Calu3 (cell line): ENCODE measurements at regions not wholly inside any gene's neighbourhood (a gene's known extent, or its start where the extent isn't known, plus 50 kb on each side); places are given as distances from the start of the nearest gene placed in this dataset.

ENCODE experiments used
- BruUV-seq: library from RNA; stranded (reverse); fragments of 400-500 nt; replicated peaks from 2 replicates; lab custom pipeline; 2021; lab: Mats Ljungman, UMichigan
- CTCF ChIA-PET: fragments of 300-600 bp; sonication (Branson Sonifier 250); formaldehyde crosslinking; loops from one replicate; lab custom pipeline; 2022; ENCODE audit warnings: antibody characterized with exemption; lab: Charles Lee
- DNase-seq: peaks from one replicate; pipeline ENCODE4 v3.0.0; 2022
- H3K27ac Mint-ChIP-seq: one replicate; pipeline ENCODE4 v1.8.0; 2022; ENCODE audit warnings: mixed read lengths; ENCODE audit not compliant: unreplicated experiment
- H3K27me3 Mint-ChIP-seq: one replicate; pipeline ENCODE4 v1.8.0; 2022; ENCODE audit warnings: mixed read lengths; ENCODE audit not compliant: unreplicated experiment
- H3K36me3 Mint-ChIP-seq: one replicate; pipeline ENCODE4 v1.8.0; 2022; ENCODE audit warnings: mild to moderate bottlenecking, moderate library complexity, mixed read lengths; ENCODE audit not compliant: insufficient read depth, unreplicated experiment
- H3K4me1 Mint-ChIP-seq: one replicate; pipeline ENCODE4 v1.8.0; 2022; ENCODE audit warnings: mild to moderate bottlenecking, low read depth, mixed read lengths; ENCODE audit not compliant: unreplicated experiment
- H3K4me3 Mint-ChIP-seq: one replicate; pipeline ENCODE4 v1.8.0; 2022; ENCODE audit warnings: mild to moderate bottlenecking, low read depth, moderate library complexity, mixed read lengths; ENCODE audit not compliant: unreplicated experiment
- H3K9me3 Mint-ChIP-seq: one replicate; pipeline ENCODE4 v1.8.0; 2022; ENCODE audit warnings: low read depth, mixed read lengths; ENCODE audit not compliant: unreplicated experiment
- intact Hi-C: fragments of 100-400 bp; cut with micrococcal nuclease; formaldehyde crosslinking; loops from one replicate; pipeline ENCODE4 v1.10.0; 2022; ENCODE audit not compliant: unreplicated experiment
- TF ChIP-seq, protein P1 (sequence below): fragments of 200-600 bp; IDR thresholded peaks from one replicate; pipeline ENCODE4 v1.8.0; 2022; ENCODE audit warnings: antibody characterized with exemption; ENCODE audit not compliant: unreplicated experiment

DNA sequence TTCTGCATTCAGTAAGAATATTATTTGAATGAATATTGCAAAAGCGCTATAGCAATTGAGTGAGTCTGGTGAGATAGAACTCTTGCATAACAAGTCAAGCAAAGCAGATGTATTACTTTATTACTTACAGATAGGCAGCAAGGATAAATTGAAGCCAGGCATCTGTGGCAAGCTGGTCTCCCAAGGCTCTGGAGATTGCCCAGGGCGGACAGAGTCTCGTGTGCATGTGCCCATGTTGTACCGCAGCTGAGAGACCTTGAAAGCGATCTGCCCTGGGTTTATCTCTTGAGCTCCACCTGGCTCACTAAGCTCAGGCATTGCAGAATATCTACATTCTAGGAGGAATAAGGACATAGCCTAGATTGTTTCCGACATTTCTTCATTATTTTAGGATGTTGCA, 591.6 kb downstream of the ISL1 start:
- Mint-ChIP-seq H3K9me3 (no peaks in the 10 kb centered on the region), H3K4me1 (no peaks in the 10 kb centered on the region), H3K36me3 (no peaks in the 10 kb centered on the region), H3K27me3 (no peaks in the 10 kb centered on the region), H3K4me3 (no peak overlapping the region), H3K27ac (no peak overlapping the region)
- CTCF ChIA-PET: no interaction called here
- intact Hi-C loops: no loop called here
- no peak for DNase-seq
- no TSS peak for BruUV-seq
- TF ChIP-seq, protein P1, sequence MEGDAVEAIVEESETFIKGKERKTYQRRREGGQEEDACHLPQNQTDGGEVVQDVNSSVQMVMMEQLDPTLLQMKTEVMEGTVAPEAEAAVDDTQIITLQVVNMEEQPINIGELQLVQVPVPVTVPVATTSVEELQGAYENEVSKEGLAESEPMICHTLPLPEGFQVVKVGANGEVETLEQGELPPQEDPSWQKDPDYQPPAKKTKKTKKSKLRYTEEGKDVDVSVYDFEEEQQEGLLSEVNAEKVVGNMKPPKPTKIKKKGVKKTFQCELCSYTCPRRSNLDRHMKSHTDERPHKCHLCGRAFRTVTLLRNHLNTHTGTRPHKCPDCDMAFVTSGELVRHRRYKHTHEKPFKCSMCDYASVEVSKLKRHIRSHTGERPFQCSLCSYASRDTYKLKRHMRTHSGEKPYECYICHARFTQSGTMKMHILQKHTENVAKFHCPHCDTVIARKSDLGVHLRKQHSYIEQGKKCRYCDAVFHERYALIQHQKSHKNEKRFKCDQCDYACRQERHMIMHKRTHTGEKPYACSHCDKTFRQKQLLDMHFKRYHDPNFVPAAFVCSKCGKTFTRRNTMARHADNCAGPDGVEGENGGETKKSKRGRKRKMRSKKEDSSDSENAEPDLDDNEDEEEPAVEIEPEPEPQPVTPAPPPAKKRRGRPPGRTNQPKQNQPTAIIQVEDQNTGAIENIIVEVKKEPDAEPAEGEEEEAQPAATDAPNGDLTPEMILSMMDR: no peak

DNA sequence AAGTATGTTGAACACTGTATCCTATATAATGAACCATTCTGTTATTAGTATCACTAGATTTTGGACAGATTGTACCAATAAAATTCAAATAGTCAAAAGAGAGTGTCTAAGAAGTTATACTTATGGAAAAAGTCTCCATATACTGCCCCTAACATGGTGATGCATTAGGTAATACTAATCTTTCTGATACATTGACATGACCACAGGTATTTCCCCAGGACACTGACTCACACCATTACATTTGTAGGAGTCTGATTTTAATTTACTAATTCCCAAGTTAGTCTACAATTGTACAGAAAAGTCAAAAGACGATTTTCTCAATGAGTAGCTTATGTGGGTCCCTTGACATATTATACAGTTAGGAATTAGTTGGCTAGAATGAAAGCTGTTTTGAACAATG, 593.8 kb downstream of the ISL1 start:
- Mint-ChIP-seq H3K4me1 (no peaks in the 10 kb centered on the region), H3K36me3 (no peaks in the 10 kb centered on the region), H3K4me3 (no peak overlapping the region), H3K27me3 (no peaks in the 10 kb centered on the region), H3K9me3 (no peaks in the 10 kb centered on the region), H3K27ac (no peak overlapping the region)
- no TSS peak for BruUV-seq
- DNase-seq: no peak
- TF ChIP-seq, protein P1: no peak
- intact Hi-C loops: no loop called here
- CTCF ChIA-PET: interaction anchor here (0.7 kb wide), 1 partner anchor 67 kb away, joined by 7 read pairs; no protein-coding TSS in a partner anchor

DNA sequence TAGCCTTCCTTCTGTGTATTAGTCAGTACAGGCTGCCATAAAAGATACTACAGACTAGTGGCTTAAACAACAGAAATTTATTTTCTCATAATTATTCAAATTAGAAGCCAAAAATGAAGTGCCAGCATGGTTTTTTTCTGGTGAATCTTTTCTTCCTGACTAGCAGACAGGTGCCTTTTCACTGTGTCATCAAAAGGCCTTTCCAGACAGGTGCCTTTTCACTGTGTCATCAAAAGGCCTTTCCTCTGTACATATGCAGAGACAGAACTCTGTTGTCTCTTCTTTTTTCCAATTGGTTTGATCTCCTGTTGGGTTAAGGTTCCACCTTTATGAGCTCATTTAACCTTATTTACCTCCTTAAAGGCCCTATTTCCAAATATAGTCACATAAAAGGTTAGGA, 599.9 kb downstream of the ISL1 start:
- H3K9me3 Mint-ChIP-seq: no peaks in the 10 kb centered on the region
- BruUV-seq: no TSS peak

DNA sequence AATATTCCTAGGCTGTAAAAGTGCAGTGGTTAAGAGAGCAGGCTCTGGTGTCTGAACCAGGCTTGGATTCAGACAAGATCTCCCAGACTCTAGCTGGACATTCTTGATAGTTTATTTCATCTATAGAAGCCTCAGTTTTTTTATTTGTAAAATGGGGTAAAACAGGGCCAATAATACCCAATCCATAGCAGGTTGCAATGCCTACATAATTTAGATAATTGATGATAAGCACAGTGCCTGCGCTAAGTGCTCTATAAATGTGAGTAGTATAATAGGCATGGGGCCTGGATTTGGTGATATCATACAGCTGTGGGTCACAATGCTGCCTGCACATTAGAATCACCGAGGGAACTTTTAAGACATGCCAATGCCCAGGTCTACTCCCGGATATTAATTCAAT, 603.5 kb downstream of the ISL1 start:
- H3K4me3 Mint-ChIP-seq: no peak overlapping the region
- TF ChIP-seq, protein P1: no peak
- H3K4me1 Mint-ChIP-seq: no peaks in the 10 kb centered on the region
- intact Hi-C loops: no loop called here
- CTCF ChIA-PET: no interaction called here
- no peaks in the 10 kb centered on the region for H3K36me3 Mint-ChIP-seq
- no peak overlapping the region for H3K27ac Mint-ChIP-seq
- no TSS peak for BruUV-seq
- no peak for DNase-seq
- no peaks in the 10 kb centered on the region for H3K27me3 Mint-ChIP-seq
- no peaks in the 10 kb centered on the region for H3K9me3 Mint-ChIP-seq

More for the DNA sequence above, 599.9 kb downstream of the ISL1 start:
- TF ChIP-seq, protein P1: no peak
- Mint-ChIP-seq H3K27ac (no peak overlapping the region), H3K4me1 (no peaks in the 10 kb centered on the region), H3K36me3 (no peaks in the 10 kb centered on the region), H3K27me3 (no peaks in the 10 kb centered on the region), H3K4me3 (no peak overlapping the region)
- CTCF ChIA-PET: no interaction called here
- DNase-seq: no peak
- intact Hi-C loops: no loop called here
